DND-41 (cell line): ENCODE measurements at regions not wholly inside any gene's neighbourhood (a gene's known extent, or its start where the extent isn't known, plus 50 kb on each side); places are given as distances from the start of the nearest gene placed in this dataset.
"Not testable (repeated sequence)": the region's sequence is repeated elsewhere in the genome, so short reads cannot be mapped to it uniquely, and the experiment has no call there.

Experiments
- CTCF ChIP-seq: IDR thresholded peaks from 2 replicates; pipeline ENCODE4 v1.5.1; 2012; ENCODE audit warnings: borderline replicate concordance, low read length, moderate library complexity, mild to moderate bottlenecking; ENCODE audit not compliant: poor library complexity, severe bottlenecking; ENCODE audit errors: extremely low read depth
- EZH2 ChIP-seq: IDR thresholded peaks from 3 replicates; pipeline ENCODE4 v1.6.1; 2012; ENCODE audit warnings: borderline replicate concordance, low read depth, mild to moderate bottlenecking, moderate library complexity, low read length, inconsistent platforms; ENCODE audit not compliant: severe bottlenecking

GRCh38 chr7:45802214-45802613, 70.7 kb downstream of the CCDC201 start:
- not testable (repeated sequence) for TF ChIP-seq EZH2, CTCF
